HepG2 (cell line): ENCODE measurements at regions not wholly inside any gene's neighbourhood (a gene's known extent, or its start where the extent isn't known, plus 50 kb on each side); places are given as distances from the start of the nearest gene placed in this dataset.

Source experiments
- ATAC-seq: fragments of 200-7000 bp; cut with Tn5 transposase; 3 replicates; pipeline ENCODE4 v1.9.1; 2020; ENCODE audit warnings: mild to moderate bottlenecking, moderate library complexity
- BruUV-seq: library from RNA; stranded (reverse); fragments of 400-500 nt; replicated peaks from 2 replicates; lab custom pipeline; 2021; lab: Mats Ljungman, UMichigan
- CTCF ChIA-PET: fragments of 300-600 bp; formaldehyde crosslinking; extraction: SDS; loops from one replicate; lab custom pipeline; 2021; ENCODE audit warnings: low total read pairs, inconsistent platforms, low intra/inter-chr PET ratio; lab: Yijun Ruan, JAX
- POLR2A ChIA-PET: fragments of 350-600 bp; sonication (Branson Sonifier 250); formaldehyde crosslinking; loops from one replicate; lab custom pipeline; 2020; ENCODE audit warnings: antibody characterized with exemption, inconsistent platforms; lab: Yijun Ruan, JAX
- DNase-seq: peaks from one replicate; pipeline ENCODE4 v3.0.0-alpha.2; 2015; ENCODE audit warnings: low spot score
- FAIRE-seq: peaks from 3 replicates; lab custom pipeline; 2011; peaks lifted over from hg19 to GRCh38; lab: Jason Lieb, UNC
- H2AFZ ChIP-seq: one replicate; pipeline ENCODE4 v1.6.1; 2011; ENCODE audit warnings: low read length, inconsistent platforms
- H3K27ac ChIP-seq: fragments of 300-600 bp; 3 replicates; pipeline ENCODE4 v1.8.0; 2011; ENCODE audit warnings: mixed run types, mild to moderate bottlenecking, mixed read lengths, low read length, inconsistent platforms; ENCODE audit not compliant: insufficient read depth; ENCODE audit errors: extremely low read length
- H3K27me3 ChIP-seq, 2 experiments: fragments of 200-600 bp in 1 of 2; 2 replicates in 1 of 2; 3 replicates in 1 of 2; pipeline versions ENCODE4 v1.6.0 to v1.8.0; 2011; ENCODE audit warnings: low read length in 2 of 2, mild to moderate bottlenecking in 2 of 2, moderate library complexity in 2 of 2, inconsistent platforms in 1 of 2; ENCODE audit not compliant: insufficient read depth in 2 of 2, control insufficient read depth in 1 of 2
- H3K36me3 ChIP-seq, 2 experiments: fragments of 200-600 bp in 1 of 2; replicated peaks in 1 of 2; 2 replicates in 1 of 2; 3 replicates in 1 of 2; pipeline versions ENCODE4 v1.5.1 to v1.8.0; 2011; ENCODE audit warnings: low read length in 2 of 2, inconsistent platforms in 1 of 2; ENCODE audit not compliant: insufficient read depth in 2 of 2, control insufficient read depth in 1 of 2
- H3K4me1 ChIP-seq: 2 replicates; pipeline ENCODE4 v1.5.1; 2012; ENCODE audit warnings: low read length, inconsistent platforms; ENCODE audit not compliant: insufficient read depth
- H3K4me2 ChIP-seq: 2 replicates; pipeline ENCODE4 v1.6.0; 2011; ENCODE audit warnings: low read depth, low read length, inconsistent platforms
- H3K4me3 ChIP-seq, 3 experiments: fragments of 200-600 bp in 1 of 3; sonication (generic), shearing (Covaris generic) in 1 of 3; replicated peaks in 1 of 3; 2 replicates each; pipeline ENCODE4 v1.5.1; 2011 to 2016; ENCODE audit warnings: low read length in 3 of 3, inconsistent platforms in 2 of 3, low read depth in 2 of 3, mild to moderate bottlenecking in 2 of 3, control low read depth in 1 of 3, mixed read lengths in 1 of 3; ENCODE audit not compliant: insufficient read depth in 1 of 3
- H3K79me2 ChIP-seq: one replicate; pipeline ENCODE4 v1.6.1; 2011; ENCODE audit warnings: low read length, inconsistent platforms; ENCODE audit not compliant: insufficient read depth
- H3K9ac ChIP-seq: 2 replicates; pipeline ENCODE4 v1.6.0; 2011; ENCODE audit warnings: mild to moderate bottlenecking, low read depth, low read length, inconsistent platforms; ENCODE audit not compliant: insufficient read depth
- H3K9me3 ChIP-seq: 2 replicates; pipeline ENCODE4 v1.5.1; 2012; ENCODE audit warnings: mild to moderate bottlenecking, low read length
- H4K20me1 ChIP-seq: 2 replicates; pipeline ENCODE4 v1.6.0; 2011; ENCODE audit warnings: inconsistent platforms, mild to moderate bottlenecking, low read length, moderate library complexity; ENCODE audit not compliant: insufficient read depth
- GABPB1 ChIP-seq: IDR thresholded peaks from 2 replicates; pipeline ENCODE4 v1.6.1; 2016; ENCODE audit warnings: mild to moderate bottlenecking, missing genetic modification reagents, moderate library complexity, missing compliant biosample characterization
- MTF2 ChIP-seq: sonication (generic); formaldehyde crosslinking; IDR thresholded peaks from 2 replicates; pipeline ENCODE4 v1.5.0; 2020; ENCODE audit warnings: missing genetic modification reagents, borderline replicate concordance
- PRDM4 ChIP-seq: sonication (generic); formaldehyde crosslinking; IDR thresholded peaks from 2 replicates; pipeline ENCODE4 v1.9.0; 2021; ENCODE audit warnings: missing genetic modification reagents, borderline replicate concordance
- SNAI1 ChIP-seq: sonication (generic); formaldehyde crosslinking; IDR thresholded peaks from 2 replicates; pipeline ENCODE4 v1.5.0; 2020; ENCODE audit warnings: mild to moderate bottlenecking, missing genetic modification reagents, borderline replicate concordance
- ZMAT3 ChIP-seq: sonication (generic); formaldehyde crosslinking; conservative IDR thresholded peaks from 2 replicates; pipeline ENCODE4 v1.7.0; 2021; ENCODE audit warnings: missing genetic modification reagents
- ZNF333 ChIP-seq: sonication (generic); formaldehyde crosslinking; IDR thresholded peaks from 2 replicates; pipeline ENCODE4 v1.4.0; 2020; ENCODE audit warnings: mild to moderate bottlenecking, missing genetic modification reagents, borderline replicate concordance
- ZNF709 ChIP-seq: sonication (generic); formaldehyde crosslinking; IDR thresholded peaks from 2 replicates; pipeline ENCODE4 v1.5.0; 2020; ENCODE audit warnings: mild to moderate bottlenecking, missing genetic modification reagents
- WGBS: methylation state at CpG from one replicate; pipeline ENCODE4 v1.1.6; 2017; ENCODE audit warnings: low lambda C conversion rate; 5-methylcytosine and 5-hydroxymethylcytosine counted together
- in situ Hi-C: cut with HindIII; loops from 2 replicates; pipeline ENCODE4 v1.10.0; 2017; ENCODE audit warnings: low pct_unique_long_range_greater_than_20kb; ENCODE audit not compliant: extremely low pct_ligation_motif_present
- intact Hi-C: fragments of 100-400 bp; cut with micrococcal nuclease; formaldehyde crosslinking; loops from one replicate; pipeline ENCODE4 v1.10.0; 2022; ENCODE audit not compliant: unreplicated experiment
- TF ChIP-seq, protein P1 (sequence below): sonication (generic); formaldehyde crosslinking; IDR thresholded peaks from 2 replicates; pipeline ENCODE4 v1.9.0; 2021; ENCODE audit warnings: missing genetic modification reagents, borderline replicate concordance

DNA sequence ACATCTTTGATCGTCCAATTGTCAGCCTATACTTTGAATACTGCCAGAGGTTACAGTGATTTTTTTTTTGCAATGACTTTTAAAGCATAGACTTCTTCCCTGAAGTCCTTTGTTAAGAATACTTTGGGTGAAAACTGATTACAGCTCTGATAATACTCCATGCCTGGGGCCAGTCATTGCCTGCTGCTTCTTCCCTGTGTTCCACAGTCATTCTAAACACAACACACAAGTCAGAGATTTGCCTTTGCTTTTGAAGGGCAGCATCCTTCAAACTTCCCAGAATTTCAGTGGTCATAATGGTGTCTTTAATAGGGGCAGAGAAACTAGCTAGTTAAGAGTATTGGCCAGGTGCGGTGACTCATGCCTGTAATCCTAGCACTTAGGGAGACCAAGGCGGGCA, 153.7 kb upstream of the PLAAT1 start (continued):
- TF ChIP-seq PRDM4 (CRISPR knock-in tag), result no peak

DNA sequence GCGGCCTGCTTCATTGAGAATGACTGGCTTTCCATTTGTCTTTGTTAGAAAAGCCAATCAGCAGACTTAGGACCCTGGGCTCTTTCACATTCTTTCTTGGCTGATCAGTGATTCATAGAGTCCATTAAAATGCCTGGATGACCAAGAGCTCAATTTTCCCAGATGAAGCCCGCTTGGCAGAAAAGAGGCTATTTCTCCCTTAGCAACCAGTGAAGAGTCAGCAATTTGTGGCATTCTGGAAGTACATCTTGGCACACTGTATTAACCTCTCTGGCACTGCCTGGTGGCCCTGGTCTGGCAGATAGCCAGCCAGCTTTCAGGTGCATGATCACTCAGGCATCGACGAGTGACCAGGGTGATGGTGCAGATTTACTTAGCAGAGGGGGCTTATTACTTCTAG, 145.7 kb upstream of the PLAAT1 start:
- TF ChIP-seq SNAI1 (CRISPR knock-in tag) (no peak), GABPB1 (CRISPR knock-in tag) (no peak), ZNF333 (CRISPR knock-in tag) (no peak), ZNF709 (CRISPR knock-in tag) (no peak), MTF2 (no peak), ZMAT3 (CRISPR knock-in tag) (no peak)
- TF ChIP-seq, protein P1, sequence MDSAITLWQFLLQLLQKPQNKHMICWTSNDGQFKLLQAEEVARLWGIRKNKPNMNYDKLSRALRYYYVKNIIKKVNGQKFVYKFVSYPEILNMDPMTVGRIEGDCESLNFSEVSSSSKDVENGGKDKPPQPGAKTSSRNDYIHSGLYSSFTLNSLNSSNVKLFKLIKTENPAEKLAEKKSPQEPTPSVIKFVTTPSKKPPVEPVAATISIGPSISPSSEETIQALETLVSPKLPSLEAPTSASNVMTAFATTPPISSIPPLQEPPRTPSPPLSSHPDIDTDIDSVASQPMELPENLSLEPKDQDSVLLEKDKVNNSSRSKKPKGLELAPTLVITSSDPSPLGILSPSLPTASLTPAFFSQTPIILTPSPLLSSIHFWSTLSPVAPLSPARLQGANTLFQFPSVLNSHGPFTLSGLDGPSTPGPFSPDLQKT (CRISPR knock-in tag), result no peak
- 24% methylated on average over 4 of the region's 4 CpGs for WGBS
- no peak overlapping the region for H2AFZ ChIP-seq
- BruUV-seq, result no TSS peak
- no peak overlapping the region for H3K9ac ChIP-seq
- intact Hi-C loops, result no loop called here
- H3K4me3 ChIP-seq, result no peak overlapping the region
- no peak for ATAC-seq
- H3K79me2 ChIP-seq, result no peaks in the 10 kb centered on the region
- no peak overlapping the region for H3K4me2 ChIP-seq
- in situ Hi-C loops, result no loop called here
- no peaks in the 10 kb centered on the region for H3K4me1 ChIP-seq
- FAIRE-seq, result no peak
- ChIA-PET POLR2A (no interaction called here), CTCF (no interaction called here)
- H3K9me3 ChIP-seq, result no peaks in the 10 kb centered on the region
- no peak overlapping the region for H3K27ac ChIP-seq
- no peak for DNase-seq
- no peaks in the 10 kb centered on the region; a peak in 1 of 5 replicates for H3K27me3 ChIP-seq
- H3K36me3 ChIP-seq, result no peaks in the 10 kb centered on the region
- H4K20me1 ChIP-seq, result no peaks in the 10 kb centered on the region
